ENCODE measurements at regions not wholly inside any gene's neighbourhood (a gene's known extent, or its start where the extent isn't known, plus 50 kb on each side); places are given as distances from the start of the nearest gene placed in this dataset.

GRCh38 chr17:27391427-27391826, 64.8 kb upstream of the KSR1 start:
- ChIA-PET POLR2A (no interaction called here), CTCF (interaction anchor here (0.7 to 1.1 kb wide), 4 partner anchors 10 to 223 kb away, joined by 3 to 6 read pairs (median 6); no protein-coding TSS in a partner anchor)
- no peak for TF ChIP-seq ZBTB17 (tag by site-specific recombination; IDR thresholded peaks at IDR 0.05)
- no peak for TF ChIP-seq ZNF366 (tag by site-specific recombination; conservative IDR thresholded peaks at IDR 0.05)
- no peak for TF ChIP-seq ZNF112 (tag by site-specific recombination; IDR thresholded peaks at IDR 0.05)
- TF ChIP-seq ZNF248 (tag by site-specific recombination; IDR thresholded peaks at IDR 0.05) = no peak
- no peak for TF ChIP-seq ZSCAN5A (tag by site-specific recombination; IDR thresholded peaks at IDR 0.05)
- no peak for TF ChIP-seq EGR2 (tag by site-specific recombination; IDR thresholded peaks at IDR 0.05; ENCODE audit: low read depth)
- no peak for TF ChIP-seq ZNF324 (tag by site-specific recombination; IDR thresholded peaks at IDR 0.05)
- TF ChIP-seq ZNF26 (tag by site-specific recombination; IDR thresholded peaks at IDR 0.05) = no peak
- no peak for TF ChIP-seq MYNN (tag by site-specific recombination; IDR thresholded peaks at IDR 0.05; ENCODE audit: borderline replicate concordance)
- TF ChIP-seq, protein P1, sequence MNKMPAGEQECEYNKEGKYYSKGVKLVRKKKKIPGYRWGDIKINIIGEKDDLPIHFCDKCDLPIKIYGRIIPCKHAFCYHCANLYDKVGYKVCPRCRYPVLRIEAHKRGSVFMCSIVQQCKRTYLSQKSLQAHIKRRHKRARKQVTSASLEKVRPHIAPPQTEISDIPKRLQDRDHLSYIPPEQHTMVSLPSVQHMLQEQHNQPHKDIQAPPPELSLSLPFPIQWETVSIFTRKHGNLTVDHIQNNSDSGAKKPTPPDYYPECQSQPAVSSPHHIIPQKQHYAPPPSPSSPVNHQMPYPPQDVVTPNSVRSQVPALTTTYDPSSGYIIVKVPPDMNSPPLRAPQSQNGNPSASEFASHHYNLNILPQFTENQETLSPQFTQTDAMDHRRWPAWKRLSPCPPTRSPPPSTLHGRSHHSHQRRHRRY (tag by site-specific recombination; IDR thresholded peaks at IDR 0.05) = no peak
- TF ChIP-seq ZNF488 (tag by site-specific recombination; IDR thresholded peaks at IDR 0.05) = no peak
- TF ChIP-seq FEZF1 (tag by site-specific recombination; IDR thresholded peaks at IDR 0.05) = no peak
- TF ChIP-seq ZNF433 (tag by site-specific recombination; IDR thresholded peaks at IDR 0.05; ENCODE audit: low read depth) = no peak
- no peak for TF ChIP-seq ZNF585B (tag by site-specific recombination; IDR thresholded peaks at IDR 0.05)
- Histone ChIP-seq H3K4me1 (ENCODE audit: control insufficient read depth, insufficient read depth, low read length) (no peaks in the 10 kb centered on the region), H3K4me3 (ENCODE audit: low read depth, low read length) (no peak overlapping the region), H3K36me3 (ENCODE audit: control insufficient read depth in 2 of 2, insufficient read depth in 1 of 2, low read length in 2 of 2) (no peaks in the 10 kb centered on the region), H3K9me3 (ENCODE audit: control insufficient read depth, insufficient read depth, low read depth, low read length) (no peaks in the 10 kb centered on the region), H3K27ac (ENCODE audit: extremely low read depth, low read depth, low read length) (no peak overlapping the region)

DNA sequence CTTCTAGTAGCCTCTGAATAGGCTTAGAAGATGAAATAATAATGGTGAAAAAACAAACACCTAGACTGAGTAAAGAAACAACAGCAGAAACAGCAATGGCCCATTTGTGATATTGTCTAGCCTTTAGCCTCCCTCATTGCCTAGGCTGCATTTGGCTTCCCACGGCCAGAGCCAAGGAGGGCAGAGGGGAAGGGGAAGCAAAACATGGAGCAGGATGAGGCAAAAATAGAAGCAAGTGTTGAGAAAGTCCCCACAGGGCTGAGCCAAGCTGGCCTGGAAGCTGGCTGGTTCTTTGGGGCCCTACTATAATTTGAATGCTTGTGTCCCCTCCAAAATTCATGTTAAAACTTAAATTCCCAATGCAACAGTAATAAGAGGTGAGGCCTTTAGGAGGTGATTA, 60.2 kb upstream of the KSR1 start:
- CTCF ChIA-PET = interaction anchor here (0.6 kb wide), 3 partner anchors 8 to 75 kb away, joined by 3 read pairs; no protein-coding TSS in a partner anchor

More for the DNA sequence above, 60.2 kb upstream of the KSR1 start:
- POLR2A ChIA-PET = no interaction called here
- TF ChIP-seq ZNF521 (tag by site-specific recombination; IDR thresholded peaks at IDR 0.05) (no peak), ZNF10 (tag by site-specific recombination; IDR thresholded peaks at IDR 0.05) (no peak), ZNF138 (tag by site-specific recombination; IDR thresholded peaks at IDR 0.05; ENCODE audit: borderline replicate concordance) (no peak), BCL11B (tag by site-specific recombination; IDR thresholded peaks at IDR 0.05; ENCODE audit: low read depth) (no peak), HOXD13 (CRISPR knock-in tag; IDR thresholded peaks at IDR 0.05; ENCODE audit: borderline replicate concordance) (no peak), ZNF114 (tag by site-specific recombination; IDR thresholded peaks at IDR 0.05) (no peak), ZNF529 (tag by site-specific recombination; IDR thresholded peaks at IDR 0.05; ENCODE audit: insufficient replicate concordance) (no peak), SCRT1 (tag by site-specific recombination; IDR thresholded peaks at IDR 0.05; ENCODE audit: borderline replicate concordance) (no peak)
- TF ChIP-seq, protein P2, sequence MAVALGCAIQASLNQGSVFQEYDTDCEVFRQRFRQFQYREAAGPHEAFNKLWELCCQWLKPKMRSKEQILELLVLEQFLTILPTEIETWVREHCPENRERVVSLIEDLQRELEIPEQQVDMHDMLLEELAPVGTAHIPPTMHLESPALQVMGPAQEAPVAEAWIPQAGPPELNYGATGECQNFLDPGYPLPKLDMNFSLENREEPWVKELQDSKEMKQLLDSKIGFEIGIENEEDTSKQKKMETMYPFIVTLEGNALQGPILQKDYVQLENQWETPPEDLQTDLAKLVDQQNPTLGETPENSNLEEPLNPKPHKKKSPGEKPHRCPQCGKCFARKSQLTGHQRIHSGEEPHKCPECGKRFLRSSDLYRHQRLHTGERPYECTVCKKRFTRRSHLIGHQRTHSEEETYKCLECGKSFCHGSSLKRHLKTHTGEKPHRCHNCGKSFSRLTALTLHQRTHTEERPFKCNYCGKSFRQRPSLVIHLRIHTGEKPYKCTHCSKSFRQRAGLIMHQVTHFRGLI (tag by site-specific recombination; IDR thresholded peaks at IDR 0.05) = no peak
- TF ChIP-seq, protein P1 (tag by site-specific recombination; IDR thresholded peaks at IDR 0.05) = no peak
- TF ChIP-seq, protein P3, sequence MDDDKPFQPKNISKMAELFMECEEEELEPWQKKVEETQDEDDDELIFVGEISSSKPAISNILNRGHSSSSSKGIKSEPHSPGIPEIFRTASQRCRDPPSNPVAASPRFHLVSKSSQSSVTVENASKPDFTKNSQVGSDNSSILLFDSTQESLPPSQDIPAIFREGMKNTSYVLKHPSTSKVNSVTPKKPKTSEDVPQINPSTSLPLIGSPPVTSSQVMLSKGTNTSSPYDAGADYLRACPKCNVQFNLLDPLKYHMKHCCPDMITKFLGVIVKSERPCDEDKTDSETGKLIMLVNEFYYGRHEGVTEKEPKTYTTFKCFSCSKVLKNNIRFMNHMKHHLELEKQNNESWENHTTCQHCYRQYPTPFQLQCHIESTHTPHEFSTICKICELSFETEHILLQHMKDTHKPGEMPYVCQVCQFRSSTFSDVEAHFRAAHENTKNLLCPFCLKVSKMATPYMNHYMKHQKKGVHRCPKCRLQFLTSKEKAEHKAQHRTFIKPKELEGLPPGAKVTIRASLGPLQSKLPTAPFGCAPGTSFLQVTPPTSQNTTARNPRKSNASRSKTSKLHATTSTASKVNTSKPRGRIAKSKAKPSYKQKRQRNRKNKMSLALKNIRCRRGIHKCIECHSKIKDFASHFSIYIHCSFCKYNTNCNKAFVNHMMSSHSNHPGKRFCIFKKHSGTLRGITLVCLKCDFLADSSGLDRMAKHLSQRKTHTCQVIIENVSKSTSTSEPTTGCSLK (tag by site-specific recombination; IDR thresholded peaks at IDR 0.05) = no peak
- H3K36me3 ChIP-seq (ENCODE audit: control insufficient read depth in 2 of 2, insufficient read depth in 1 of 2, low read length in 2 of 2) = no peaks in the 10 kb centered on the region
- no peak overlapping the region for H3K27ac ChIP-seq (ENCODE audit: extremely low read depth, low read depth, low read length)
- no peaks in the 10 kb centered on the region for H3K9me3 ChIP-seq (ENCODE audit: control insufficient read depth, insufficient read depth, low read depth, low read length)
- no peak overlapping the region for H3K4me3 ChIP-seq (ENCODE audit: low read depth, low read length)
- H3K4me1 ChIP-seq (ENCODE audit: control insufficient read depth, insufficient read depth, low read length) = no peaks in the 10 kb centered on the region
